CD4-positive, alpha-beta T cell treated with Interleukin-12 subunit alpha and Interleukin-12 subunit beta, for 1 hour (primary cell): ENCODE measurements at regions not wholly inside any gene's neighbourhood (a gene's known extent, or its start where the extent isn't known, plus 50 kb on each side); places are given as distances from the start of the nearest gene placed in this dataset.
"Not testable (repeated sequence)": the region's sequence is repeated elsewhere in the genome, so short reads cannot be mapped to it uniquely, and the experiment has no call there.

ENCODE experiments used
- DNase-seq: peaks from one replicate; pipeline ENCODE4 v3.0.0-alpha.2; 2020

GRCh38 chr22:33971561-33971961 lies 51.3 kb upstream of the LARGE1 start:
- no peak for DNase-seq

- DNase-seq = no peak
These were observed 55.6 kb upstream of the LARGE1 start for GRCh38 chr22:33975841-33976240.

- no peak for DNase-seq
These were observed 63.3 kb upstream of the LARGE1 start for GRCh38 chr22:33983558-33983957.

GRCh38 chr22:33984211-33984610 lies 63.9 kb upstream of the LARGE1 start:
- no peak for DNase-seq

- no peak for DNase-seq
These were observed 64.5 kb upstream of the LARGE1 start for GRCh38 chr22:33984656-33985285.

- no peak for DNase-seq
These were observed 65.2 kb upstream of the LARGE1 start for GRCh38 chr22:33985506-33985905.

- DNase-seq = no peak
These were observed 66.0 kb upstream of the LARGE1 start for GRCh38 chr22:33986167-33986771.

GRCh38 chr22:33986954-33987353 lies 66.7 kb upstream of the LARGE1 start:
- no peak for DNase-seq

GRCh38 chr22:33989263-33989662 lies 69.0 kb upstream of the LARGE1 start:
- not testable (repeated sequence) for DNase-seq

GRCh38 chr22:33991620-33992019 lies 71.3 kb upstream of the LARGE1 start:
- DNase-seq = no peak

- no peak for DNase-seq
These were observed 76.5 kb upstream of the LARGE1 start for GRCh38 chr22:33996824-33997223.

GRCh38 chr22:34000879-34001526 lies 80.7 kb upstream of the LARGE1 start:
- DNase-seq = no peak

GRCh38 chr22:34001701-34002466 lies 81.6 kb upstream of the LARGE1 start:
- DNase-seq = no peak

GRCh38 chr22:34004058-34004457 lies 83.8 kb upstream of the LARGE1 start:
- DNase-seq = no peak

GRCh38 chr22:34010259-34010658 lies 90.0 kb upstream of the LARGE1 start:
- no peak for DNase-seq

GRCh38 chr22:34015642-34016041 lies 95.4 kb upstream of the LARGE1 start:
- no peak for DNase-seq

- no peak for DNase-seq
These were observed 96.9 kb upstream of the LARGE1 start for GRCh38 chr22:34017205-34017604.

- DNase-seq = no peak
These were observed 99.0 kb upstream of the LARGE1 start for GRCh38 chr22:34019190-34019845.

- no peak for DNase-seq
These were observed 114.9 kb upstream of the LARGE1 start for GRCh38 chr22:34035209-34035608.

- no peak for DNase-seq
These were observed 116.7 kb upstream of the LARGE1 start for GRCh38 chr22:34036931-34037330.

- no peak for DNase-seq
These were observed 118.7 kb upstream of the LARGE1 start for GRCh38 chr22:34038801-34039555.

GRCh38 chr22:34045311-34045710 lies 125.0 kb upstream of the LARGE1 start:
- DNase-seq = no peak
